ENCODE measurements at regions not wholly inside any gene's neighbourhood (a gene's known extent, or its start where the extent isn't known, plus 50 kb on each side); places are given as distances from the start of the nearest gene placed in this dataset.

- Histone ChIP-seq H3K4me1 (ENCODE audit: insufficient read depth, low read length, poor library complexity, severe bottlenecking) (no peaks in the 10 kb centered on the region), H3K27ac (ENCODE audit: low read depth, low read length, poor library complexity, severe bottlenecking) (no peak overlapping the region), H3K36me3 (ENCODE audit: insufficient read depth, low read length) (no peaks in the 10 kb centered on the region), H3K9me2 (ENCODE audit: insufficient read depth, low read length) (no peaks in the 10 kb centered on the region), H3K9me3 (ENCODE audit: low read length) (no peaks in the 10 kb centered on the region), H3K4me3 (ENCODE audit: low read depth, low read length, poor library complexity, severe bottlenecking) (no peak overlapping the region), H3K4me2 (ENCODE audit: low read length) (no peak overlapping the region), H4K20me1 (ENCODE audit: insufficient read depth, low read length) (no peaks in the 10 kb centered on the region), H3K79me2 (ENCODE audit: insufficient read depth, low read depth, low read length) (no peaks in the 10 kb centered on the region), H2AFZ (ENCODE audit: low read length) (no peak overlapping the region)
- CTCF ChIA-PET (ENCODE audit: unreplicated experiment) = no interaction called here
- no peak for DNase-seq (ENCODE audit: low spot score)
- TF ChIP-seq CTCF (conservative IDR thresholded peaks at IDR 0.05; ENCODE audit: low read length) (no peak), EZH2phosphoT487 (IDR thresholded peaks at IDR 0.05; ENCODE audit: borderline replicate concordance, low read depth, low read length) (no peak)
- POLR2A ChIA-PET = no interaction called here
- intact Hi-C loops (cut with micrococcal nuclease; ENCODE audit: unreplicated experiment) = no loop called here
- BruUV-seq (replicated peaks) = no TSS peak
Observed at GRCh38 chr6:6897140-6897539, 210.6 kb upstream of the RREB1 start.

- Histone ChIP-seq H3K79me2 (ENCODE audit: insufficient read depth, low read depth, low read length) (no peaks in the 10 kb centered on the region), H3K4me1 (ENCODE audit: insufficient read depth, low read length, poor library complexity, severe bottlenecking) (no peaks in the 10 kb centered on the region), H3K9me3 (ENCODE audit: low read length) (no peaks in the 10 kb centered on the region), H3K36me3 (ENCODE audit: insufficient read depth, low read length) (no peaks in the 10 kb centered on the region), H3K9me2 (ENCODE audit: insufficient read depth, low read length) (no peaks in the 10 kb centered on the region), H3K4me2 (ENCODE audit: low read length) (no peak overlapping the region), H3K4me3 (ENCODE audit: low read depth, low read length, poor library complexity, severe bottlenecking) (no peak overlapping the region), H4K20me1 (ENCODE audit: insufficient read depth, low read length) (no peaks in the 10 kb centered on the region), H3K27ac (ENCODE audit: low read depth, low read length, poor library complexity, severe bottlenecking) (no peak overlapping the region), H2AFZ (ENCODE audit: low read length) (no peak overlapping the region)
- intact Hi-C loops (cut with micrococcal nuclease; ENCODE audit: unreplicated experiment) = no loop called here
- no peak for TF ChIP-seq EZH2phosphoT487 (IDR thresholded peaks at IDR 0.05; ENCODE audit: borderline replicate concordance, low read depth, low read length)
- no peak for TF ChIP-seq CTCF (conservative IDR thresholded peaks at IDR 0.05; ENCODE audit: low read length)
- ChIA-PET CTCF (ENCODE audit: unreplicated experiment) (no interaction called here), POLR2A (interaction anchor here (1.2 kb wide), 1 partner anchor 131 kb away, joined by 3 read pairs; no protein-coding TSS in a partner anchor)
- BruUV-seq (replicated peaks) = no TSS peak
- no peak for DNase-seq (ENCODE audit: low spot score)
Observed at GRCh38 chr6:6900569-6901204, 207.1 kb upstream of the RREB1 start.

GRCh38 chr6:6901205-6901719 lies 206.5 kb upstream of the RREB1 start:
- Histone ChIP-seq H3K27ac (ENCODE audit: low read depth, low read length, poor library complexity, severe bottlenecking) (no peak overlapping the region), H3K9me2 (ENCODE audit: insufficient read depth, low read length) (no peaks in the 10 kb centered on the region), H4K20me1 (ENCODE audit: insufficient read depth, low read length) (no peaks in the 10 kb centered on the region), H3K4me2 (ENCODE audit: low read length) (no peak overlapping the region), H2AFZ (ENCODE audit: low read length) (no peak overlapping the region), H3K36me3 (ENCODE audit: insufficient read depth, low read length) (no peaks in the 10 kb centered on the region), H3K4me1 (ENCODE audit: insufficient read depth, low read length, poor library complexity, severe bottlenecking) (no peaks in the 10 kb centered on the region), H3K9me3 (ENCODE audit: low read length) (no peaks in the 10 kb centered on the region), H3K79me2 (ENCODE audit: insufficient read depth, low read depth, low read length) (no peaks in the 10 kb centered on the region), H3K4me3 (ENCODE audit: low read depth, low read length, poor library complexity, severe bottlenecking) (no peak overlapping the region)
- ChIA-PET POLR2A (interaction anchor here (1.2 kb wide), 1 partner anchor 132 kb away, joined by 3 read pairs; no protein-coding TSS in a partner anchor), CTCF (ENCODE audit: unreplicated experiment) (no interaction called here)
- no peak for DNase-seq (ENCODE audit: low spot score)
- no TSS peak for BruUV-seq (replicated peaks)
- intact Hi-C loops (cut with micrococcal nuclease; ENCODE audit: unreplicated experiment) = no loop called here
- TF ChIP-seq CTCF (conservative IDR thresholded peaks at IDR 0.05; ENCODE audit: low read length) (no peak), EZH2phosphoT487 (IDR thresholded peaks at IDR 0.05; ENCODE audit: borderline replicate concordance, low read depth, low read length) (no peak)
